K562 (cell line): ENCODE measurements at regions not wholly inside any gene's neighbourhood (a gene's known extent, or its start where the extent isn't known, plus 50 kb on each side); places are given as distances from the start of the nearest gene placed in this dataset.

Source experiments
- ATAC-seq: fragments of 200-7000 bp; cut with Tn5 transposase; 3 replicates; pipeline ENCODE4 v1.9.1; 2020; ENCODE audit warnings: moderate library complexity
- BruUV-seq: library from RNA; stranded (reverse); fragments of 400-500 nt; replicated peaks from 2 replicates; lab custom pipeline; 2021; lab: Mats Ljungman, UMichigan
- CTCF ChIA-PET: fragments of 300-600 bp; formaldehyde crosslinking; extraction: SDS; loops from one replicate; lab custom pipeline; 2021; ENCODE audit warnings: low intra/inter-chr PET ratio; lab: Yijun Ruan, JAX
- POLR2A ChIA-PET: fragments of 300-600, 350-650 bp; sonication (Branson Sonifier 250); formaldehyde crosslinking; extraction: SDS; loops from one replicate; lab custom pipeline; 2021; ENCODE audit warnings: antibody characterized with exemption, inconsistent platforms; lab: Yijun Ruan, JAX
- DNase-seq, 4 experiments: peaks; one replicate each; pipeline versions ENCODE4 v3.0.0 to v3.0.0-alpha.2; 2011 to 2018; ENCODE audit warnings: low spot score in 3 of 4, mixed read lengths in 3 of 4; ENCODE audit errors: extremely low read depth in 1 of 4
- FAIRE-seq: peaks from 2 replicates; lab custom pipeline; 2011; peaks lifted over from hg19 to GRCh38; lab: Jason Lieb, UNC
- H2AFZ ChIP-seq: 2 replicates; pipeline ENCODE4 v1.6.0; 2011; ENCODE audit warnings: low read depth, low read length, control low read depth, inconsistent platforms
- H3K27ac ChIP-seq: fragments of 200-600 bp; 3 replicates; pipeline ENCODE4 v1.8.0; 2011; ENCODE audit warnings: low read depth, mild to moderate bottlenecking, control low read depth, inconsistent platforms, low read length, moderate library complexity, mixed read lengths; ENCODE audit errors: extremely low read depth
- H3K27me3 ChIP-seq, 2 experiments: fragments of 300-600 bp in 1 of 2; 2 replicates in 1 of 2; 3 replicates in 1 of 2; pipeline versions ENCODE4 v1.6.0 to v1.8.0; 2011; ENCODE audit warnings: inconsistent platforms in 2 of 2, low read length in 2 of 2, mild to moderate bottlenecking in 1 of 2, mixed read lengths in 1 of 2, moderate library complexity in 1 of 2; ENCODE audit not compliant: control insufficient read depth in 2 of 2, insufficient read depth in 2 of 2
- H3K36me3 ChIP-seq: fragments of 300-600 bp; 3 replicates; pipeline ENCODE4 v1.8.0; 2011; ENCODE audit warnings: mild to moderate bottlenecking, low read length, inconsistent platforms; ENCODE audit not compliant: control insufficient read depth, insufficient read depth
- H3K4me1 ChIP-seq, 2 experiments: fragments of 200-600 bp in 1 of 2; replicated peaks in 1 of 2; 2 replicates in 1 of 2; 3 replicates in 1 of 2; pipeline versions ENCODE4 v1.5.1 to v1.8.0; 2011; ENCODE audit warnings: inconsistent platforms in 2 of 2, low read length in 2 of 2, mild to moderate bottlenecking in 1 of 2, mixed read lengths in 1 of 2, moderate library complexity in 1 of 2; ENCODE audit not compliant: control insufficient read depth in 2 of 2, insufficient read depth in 2 of 2
- H3K4me2 ChIP-seq: 2 replicates; pipeline ENCODE4 v1.6.1; 2011; ENCODE audit warnings: low read length, control low read depth, inconsistent platforms, mixed read lengths; ENCODE audit not compliant: insufficient read depth
- H3K4me3 ChIP-seq: fragments of 200-600 bp; sonication (generic), shearing (Covaris generic); 2 replicates; pipeline ENCODE4 v1.5.1; 2016; ENCODE audit warnings: control low read depth, inconsistent platforms
- H3K79me2 ChIP-seq: fragments of 200-600 bp; 3 replicates; pipeline ENCODE4 v1.8.0; 2011; ENCODE audit warnings: low read length, inconsistent platforms; ENCODE audit not compliant: control insufficient read depth, insufficient read depth
- H3K9ac ChIP-seq, 2 experiments: 2 replicates each; pipeline versions ENCODE4 v1.6.0 to v1.6.1; 2011; ENCODE audit warnings: low read depth in 2 of 2, low read length in 2 of 2, control low read depth in 1 of 2, inconsistent platforms in 1 of 2, mild to moderate bottlenecking in 1 of 2, mixed read lengths in 1 of 2; ENCODE audit not compliant: insufficient read depth in 1 of 2
- H3K9me1 ChIP-seq: one replicate; pipeline ENCODE4 v1.6.0; 2011; ENCODE audit warnings: inconsistent platforms, mild to moderate bottlenecking, low read length, moderate library complexity; ENCODE audit not compliant: control insufficient read depth, insufficient read depth
- H3K9me3 ChIP-seq: replicated peaks from 2 replicates; pipeline ENCODE4 v1.5.1; 2011; ENCODE audit warnings: low read depth, low read length, inconsistent platforms; ENCODE audit not compliant: control insufficient read depth, insufficient read depth
- H4K20me1 ChIP-seq: replicated peaks from 2 replicates; pipeline ENCODE4 v1.6.1; 2011; ENCODE audit warnings: low read length, inconsistent platforms, mixed read lengths; ENCODE audit not compliant: control insufficient read depth, insufficient read depth
- ARID1B ChIP-seq: fragments of 450-650 bp; IDR thresholded peaks from 2 replicates; pipeline ENCODE4 v1.6.1; 2016; ENCODE audit warnings: antibody characterized with exemption, mild to moderate bottlenecking, inconsistent platforms
- GTF2A2 ChIP-seq: IDR thresholded peaks from 2 replicates; pipeline ENCODE4 v1.6.1; 2016; ENCODE audit warnings: mild to moderate bottlenecking, missing genetic modification characterization, missing compliant biosample characterization
- HOXB6 ChIP-seq: fragments of 250-450 bp; sonication (Bioruptor Pico); IDR thresholded peaks from 2 replicates; pipeline ENCODE4 v1.5.1; 2022; ENCODE audit warnings: mild to moderate bottlenecking, borderline replicate concordance
- KAT2B ChIP-seq: IDR thresholded peaks from one replicate; pipeline ENCODE4 v1.6.1; 2012; ENCODE audit warnings: low read depth, mild to moderate bottlenecking, control low read depth, inconsistent platforms, low read length, moderate library complexity
- NBN ChIP-seq: fragments of 450-650 bp; IDR thresholded peaks from 2 replicates; pipeline ENCODE4 v1.6.1; 2016; ENCODE audit warnings: low read depth, mild to moderate bottlenecking
- POLR2B ChIP-seq: fragments of 450-650 bp; IDR thresholded peaks from 2 replicates; pipeline ENCODE4 v1.6.1; 2018; ENCODE audit warnings: low read depth; ENCODE audit not compliant: partially characterized antibody
- RBBP5 ChIP-seq: fragments of 200-600 bp; sonication (generic); IDR thresholded peaks from 2 replicates; pipeline ENCODE4 v1.6.1; 2012; ENCODE audit warnings: borderline replicate concordance, mild to moderate bottlenecking, low read length, control low read depth, inconsistent platforms; ENCODE audit not compliant: insufficient read depth, poor library complexity, severe bottlenecking
- ZFPM2 ChIP-seq: fragments of 250-450 bp; sonication (Bioruptor Pico); IDR thresholded peaks from 2 replicates; pipeline ENCODE4 v1.5.1; 2022; ENCODE audit warnings: mild to moderate bottlenecking
- ZNF384 ChIP-seq: IDR thresholded peaks from 2 replicates; pipeline ENCODE4 v1.6.1; 2012; ENCODE audit warnings: low read depth, low read length, improper control_type of control experiment
- WGBS: fragments of 100-300 bp; shearing (Covaris generic); methylation state at CpG from one replicate; pipeline ENCODE4 v1.1.6; 2016; ENCODE audit warnings: low coverage, mixed read lengths; ENCODE audit not compliant: insufficient coverage; ENCODE audit errors: missing lambda C conversion rate; 5-methylcytosine and 5-hydroxymethylcytosine counted together
- in situ Hi-C: fragments of 300-500 bp; cut with MboI; formaldehyde crosslinking; loops from 4 replicates; pipeline ENCODE4 v1.15.0; 2018; ENCODE audit warnings: inconsistent platforms, mixed read lengths
- intact Hi-C: fragments of 100-400 bp; cut with micrococcal nuclease; formaldehyde crosslinking; loops from 2 replicates; pipeline ENCODE4 v1.14.2; 2022
- TF ChIP-seq, protein P1 (sequence below), 3 experiments: fragments of 200-800 bp in 1 of 3; sonication (Bioruptor generic) in 1 of 3; sonication (generic) in 1 of 3; formaldehyde crosslinking in 1 of 3; IDR thresholded peaks; 2 replicates each; pipeline versions ENCODE4 v1.6.1 to v1.8.0; 2016 to 2022; ENCODE audit warnings: mild to moderate bottlenecking in 2 of 3, missing compliant biosample characterization in 2 of 3, missing genetic modification characterization in 2 of 3, missing genetic modification reagents in 1 of 3
- TF ChIP-seq, protein P2 (sequence below): fragments of 250-450 bp; sonication (Bioruptor Pico); IDR thresholded peaks from 2 replicates; pipeline ENCODE4 v1.8.0; 2022; ENCODE audit warnings: inconsistent platforms

DNA sequence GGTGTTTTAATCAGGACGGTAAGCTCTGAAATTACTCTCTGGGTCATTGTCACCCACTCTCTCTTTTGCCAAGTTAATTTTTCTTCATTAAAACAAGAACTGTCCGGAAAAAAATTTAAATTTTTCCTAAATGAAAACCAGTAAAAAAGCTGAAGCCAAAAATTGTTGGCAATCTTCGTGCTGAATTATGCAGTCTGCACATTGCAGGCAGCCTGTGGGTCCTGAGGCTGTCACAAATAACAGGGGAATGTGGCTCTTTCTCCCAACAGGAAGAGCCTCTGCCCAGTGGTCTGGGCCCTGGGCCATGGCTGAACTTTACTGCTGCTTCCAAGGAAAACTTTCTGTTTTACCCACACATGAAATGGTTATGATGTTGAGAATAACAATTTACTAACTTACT, 153.9 kb upstream of the SPAG17 start:
- ATAC-seq (no peak), FAIRE-seq (no peak), DNase-seq (no peak)
- no peak for TF ChIP-seq HOXB6 (CRISPR knock-in tag)
- TF ChIP-seq KAT2B: no peak
- TF ChIP-seq, protein P1, sequence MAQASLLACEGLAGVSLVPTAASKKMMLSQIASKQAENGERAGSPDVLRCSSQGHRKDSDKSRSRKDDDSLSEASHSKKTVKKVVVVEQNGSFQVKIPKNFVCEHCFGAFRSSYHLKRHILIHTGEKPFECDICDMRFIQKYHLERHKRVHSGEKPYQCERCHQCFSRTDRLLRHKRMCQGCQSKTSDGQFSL (CRISPR knock-in tag; IDR thresholded peaks at IDR 0.05): no peak
- TF ChIP-seq, protein P1 (tag; IDR thresholded peaks at IDR 0.05): no peak
- no peak for TF ChIP-seq GTF2A2 (tag)
- no peak for TF ChIP-seq NBN
- no peak overlapping the region for H3K27ac ChIP-seq
- no peaks in the 10 kb centered on the region for H3K4me1 ChIP-seq
- no peaks in the 10 kb centered on the region; the same call in 1 of the 2 replicates for H3K9me3 ChIP-seq
- H3K36me3 ChIP-seq: no peaks in the 10 kb centered on the region
- no peak overlapping the region for H3K9ac ChIP-seq
- intact Hi-C loops: no loop called here
- no peak overlapping the region for H2AFZ ChIP-seq
- POLR2A ChIA-PET: no interaction called here
- no peak overlapping the region for H3K4me3 ChIP-seq
- 2% methylated on average over 3 of the region's 3 CpGs for WGBS
- no peaks in the 10 kb centered on the region for H3K9me1 ChIP-seq
- no peaks in the 10 kb centered on the region for H3K27me3 ChIP-seq
- no peaks in the 10 kb centered on the region for H3K79me2 ChIP-seq
- no peaks in the 10 kb centered on the region for H4K20me1 ChIP-seq
- H3K4me2 ChIP-seq: no peak overlapping the region
- in situ Hi-C loops: no loop called here
- no TSS peak for BruUV-seq
- CTCF ChIA-PET: no interaction called here

DNA sequence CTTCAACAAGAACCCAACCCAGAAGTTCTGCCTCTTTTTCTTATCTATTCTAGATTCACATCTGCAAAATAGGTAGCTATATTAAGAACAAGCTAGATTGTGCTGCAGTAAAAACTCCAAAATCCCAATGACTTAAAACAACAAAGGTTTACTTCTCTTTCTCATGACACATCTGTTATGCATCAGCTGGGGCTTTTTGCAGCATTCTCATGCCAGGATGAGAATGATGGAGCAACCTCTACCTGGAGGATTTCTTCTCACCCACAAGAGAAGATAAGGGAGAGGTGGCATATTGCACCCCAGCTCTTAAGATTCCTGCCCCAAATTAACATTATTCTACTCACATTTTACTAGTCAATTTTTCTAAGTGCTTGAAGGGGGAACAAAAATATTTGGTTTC, 152.3 kb upstream of the SPAG17 start:
- H4K20me1 ChIP-seq: no peaks in the 10 kb centered on the region
- H3K4me2 ChIP-seq: no peak overlapping the region
- H3K27me3 ChIP-seq: no peaks in the 10 kb centered on the region
- no TSS peak for BruUV-seq
- intact Hi-C loops: no loop called here
- no peak overlapping the region for H2AFZ ChIP-seq
- no peaks in the 10 kb centered on the region for H3K4me1 ChIP-seq
- DNase-seq (no peak), ATAC-seq (no peak), FAIRE-seq (no peak)
- no peaks in the 10 kb centered on the region for H3K79me2 ChIP-seq
- no peak overlapping the region for H3K27ac ChIP-seq
- CTCF ChIA-PET: no interaction called here
- POLR2A ChIA-PET: no interaction called here
- no peak overlapping the region for H3K4me3 ChIP-seq
- in situ Hi-C loops: no loop called here
- no peaks in the 10 kb centered on the region; the same call in 1 of the 2 replicates for H3K9me3 ChIP-seq
- H3K9me1 ChIP-seq: no peaks in the 10 kb centered on the region
- H3K36me3 ChIP-seq: no peaks in the 10 kb centered on the region
- H3K9ac ChIP-seq: no peak overlapping the region
- no peak for TF ChIP-seq RBBP5
- TF ChIP-seq ZNF384: no peak
- no peak for TF ChIP-seq POLR2B
- no peak for TF ChIP-seq ARID1B
- no peak for TF ChIP-seq ZFPM2 (CRISPR knock-in tag)
- TF ChIP-seq, protein P2, sequence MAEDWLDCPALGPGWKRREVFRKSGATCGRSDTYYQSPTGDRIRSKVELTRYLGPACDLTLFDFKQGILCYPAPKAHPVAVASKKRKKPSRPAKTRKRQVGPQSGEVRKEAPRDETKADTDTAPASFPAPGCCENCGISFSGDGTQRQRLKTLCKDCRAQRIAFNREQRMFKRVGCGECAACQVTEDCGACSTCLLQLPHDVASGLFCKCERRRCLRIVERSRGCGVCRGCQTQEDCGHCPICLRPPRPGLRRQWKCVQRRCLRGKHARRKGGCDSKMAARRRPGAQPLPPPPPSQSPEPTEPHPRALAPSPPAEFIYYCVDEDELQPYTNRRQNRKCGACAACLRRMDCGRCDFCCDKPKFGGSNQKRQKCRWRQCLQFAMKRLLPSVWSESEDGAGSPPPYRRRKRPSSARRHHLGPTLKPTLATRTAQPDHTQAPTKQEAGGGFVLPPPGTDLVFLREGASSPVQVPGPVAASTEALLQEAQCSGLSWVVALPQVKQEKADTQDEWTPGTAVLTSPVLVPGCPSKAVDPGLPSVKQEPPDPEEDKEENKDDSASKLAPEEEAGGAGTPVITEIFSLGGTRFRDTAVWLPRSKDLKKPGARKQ (CRISPR knock-in tag): no peak
